ENCODE measurements at regions not wholly inside any gene's neighbourhood (a gene's known extent, or its start where the extent isn't known, plus 50 kb on each side); places are given as distances from the start of the nearest gene placed in this dataset.

DNA sequence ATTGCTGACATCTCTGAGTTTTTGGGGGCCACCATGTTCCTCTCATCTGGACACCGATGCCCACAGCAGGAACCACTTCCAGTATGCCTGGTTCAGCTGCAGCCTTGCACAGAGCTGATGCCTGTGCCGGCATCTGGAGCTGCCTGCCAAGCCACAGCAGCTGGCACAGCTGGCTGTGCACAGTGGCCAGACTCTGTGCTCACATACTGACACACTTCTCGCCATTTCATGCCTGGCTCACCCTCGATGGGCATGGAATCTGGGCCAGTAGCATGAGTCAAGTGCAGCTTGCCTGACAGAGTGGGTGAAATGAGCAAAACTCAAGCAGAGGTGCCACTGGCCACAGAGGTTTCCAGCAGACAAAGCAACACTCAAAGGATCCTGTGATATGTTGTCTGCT lies 863.4 kb downstream of the DNAH5 start:
- TF ChIP-seq, protein P1, sequence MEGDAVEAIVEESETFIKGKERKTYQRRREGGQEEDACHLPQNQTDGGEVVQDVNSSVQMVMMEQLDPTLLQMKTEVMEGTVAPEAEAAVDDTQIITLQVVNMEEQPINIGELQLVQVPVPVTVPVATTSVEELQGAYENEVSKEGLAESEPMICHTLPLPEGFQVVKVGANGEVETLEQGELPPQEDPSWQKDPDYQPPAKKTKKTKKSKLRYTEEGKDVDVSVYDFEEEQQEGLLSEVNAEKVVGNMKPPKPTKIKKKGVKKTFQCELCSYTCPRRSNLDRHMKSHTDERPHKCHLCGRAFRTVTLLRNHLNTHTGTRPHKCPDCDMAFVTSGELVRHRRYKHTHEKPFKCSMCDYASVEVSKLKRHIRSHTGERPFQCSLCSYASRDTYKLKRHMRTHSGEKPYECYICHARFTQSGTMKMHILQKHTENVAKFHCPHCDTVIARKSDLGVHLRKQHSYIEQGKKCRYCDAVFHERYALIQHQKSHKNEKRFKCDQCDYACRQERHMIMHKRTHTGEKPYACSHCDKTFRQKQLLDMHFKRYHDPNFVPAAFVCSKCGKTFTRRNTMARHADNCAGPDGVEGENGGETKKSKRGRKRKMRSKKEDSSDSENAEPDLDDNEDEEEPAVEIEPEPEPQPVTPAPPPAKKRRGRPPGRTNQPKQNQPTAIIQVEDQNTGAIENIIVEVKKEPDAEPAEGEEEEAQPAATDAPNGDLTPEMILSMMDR (IDR thresholded peaks at IDR 0.05; ENCODE audit: low read depth, low read length) = no peak
- TF ChIP-seq POLR2A (IDR thresholded peaks at IDR 0.05; ENCODE audit: extremely low read depth, insufficient read length) = no peak
